Aorta (tissue), 5 donors: ENCODE measurements at regions not wholly inside any gene's neighbourhood (a gene's known extent, or its start where the extent isn't known, plus 50 kb on each side); places are given as distances from the start of the nearest gene placed in this dataset.

ENCODE experiments used
- ATAC-seq: fragments of 200-7000 bp; cut with Tn5 transposase; one replicate; pipeline ENCODE4 v1.9.1; 2022; ENCODE audit warnings: moderate library complexity; ENCODE audit not compliant: low FRiP score
- DNase-seq, 2 donors: peaks; one replicate each; pipeline ENCODE4 v3.0.0-alpha.2; 2020
- H3K27ac ChIP-seq, 2 donors: one replicate each; pipeline ENCODE4 v1.5.1; 2013; ENCODE audit warnings: low read length in 2 of 2, mild to moderate bottlenecking in 2 of 2, moderate library complexity in 2 of 2, control low read depth in 1 of 2, inconsistent platforms in 1 of 2, low read depth in 1 of 2
- H3K27me3 ChIP-seq, 2 donors: one replicate each; pipeline ENCODE4 v1.6.1; 2013; ENCODE audit warnings: control low read depth in 1 of 2, low read length in 1 of 2, mild to moderate bottlenecking in 1 of 2, moderate library complexity in 1 of 2; ENCODE audit not compliant: insufficient read depth in 2 of 2, control insufficient read depth in 1 of 2
- H3K36me3 ChIP-seq, 2 donors: one replicate each; pipeline ENCODE4 v1.6.1; 2013; ENCODE audit warnings: control low read depth in 1 of 2, low read length in 1 of 2, mild to moderate bottlenecking in 1 of 2; ENCODE audit not compliant: insufficient read depth in 2 of 2, control insufficient read depth in 1 of 2
- H3K4me1 ChIP-seq, 2 donors: one replicate each; pipeline ENCODE4 v1.6.1; 2013; ENCODE audit warnings: low read length in 2 of 2, control low read depth in 1 of 2, mild to moderate bottlenecking in 1 of 2, moderate library complexity in 1 of 2; ENCODE audit not compliant: insufficient read depth in 2 of 2, control insufficient read depth in 1 of 2
- H3K4me3 ChIP-seq, 2 donors: one replicate each; pipeline ENCODE4 v1.5.1; 2013; ENCODE audit warnings: low read length in 2 of 2, control low read depth in 1 of 2, mild to moderate bottlenecking in 1 of 2
- H3K9me3 ChIP-seq: one replicate; pipeline ENCODE4 v1.6.1; 2013; ENCODE audit warnings: mild to moderate bottlenecking, low read length; ENCODE audit not compliant: control insufficient read depth
- WGBS, 2 donors: extraction: QIAGEN DNeasy Blood & Tissue Kit; methylation state at CpG; one replicate each; pipeline ENCODE4 v1.1.7; 2013; 5-methylcytosine and 5-hydroxymethylcytosine counted together
- intact Hi-C, 2 donors: fragments of 100-400 bp; cut with DNase I; formaldehyde crosslinking; loops; one replicate each; pipeline versions ENCODE4 v1.14.2 to v1.15.0; 2022
- donor health status: healthy with polysubstance abuse.
- donor health status: Bipolar disorder and iron deficiency.
- donor health status: DM: no; HTN: no; CAD: no.
- donor health status: DM: no; HTN: no; CAD: no.
- donor health status: DM: yes; HTN: yes; CAD: no.

DNA sequence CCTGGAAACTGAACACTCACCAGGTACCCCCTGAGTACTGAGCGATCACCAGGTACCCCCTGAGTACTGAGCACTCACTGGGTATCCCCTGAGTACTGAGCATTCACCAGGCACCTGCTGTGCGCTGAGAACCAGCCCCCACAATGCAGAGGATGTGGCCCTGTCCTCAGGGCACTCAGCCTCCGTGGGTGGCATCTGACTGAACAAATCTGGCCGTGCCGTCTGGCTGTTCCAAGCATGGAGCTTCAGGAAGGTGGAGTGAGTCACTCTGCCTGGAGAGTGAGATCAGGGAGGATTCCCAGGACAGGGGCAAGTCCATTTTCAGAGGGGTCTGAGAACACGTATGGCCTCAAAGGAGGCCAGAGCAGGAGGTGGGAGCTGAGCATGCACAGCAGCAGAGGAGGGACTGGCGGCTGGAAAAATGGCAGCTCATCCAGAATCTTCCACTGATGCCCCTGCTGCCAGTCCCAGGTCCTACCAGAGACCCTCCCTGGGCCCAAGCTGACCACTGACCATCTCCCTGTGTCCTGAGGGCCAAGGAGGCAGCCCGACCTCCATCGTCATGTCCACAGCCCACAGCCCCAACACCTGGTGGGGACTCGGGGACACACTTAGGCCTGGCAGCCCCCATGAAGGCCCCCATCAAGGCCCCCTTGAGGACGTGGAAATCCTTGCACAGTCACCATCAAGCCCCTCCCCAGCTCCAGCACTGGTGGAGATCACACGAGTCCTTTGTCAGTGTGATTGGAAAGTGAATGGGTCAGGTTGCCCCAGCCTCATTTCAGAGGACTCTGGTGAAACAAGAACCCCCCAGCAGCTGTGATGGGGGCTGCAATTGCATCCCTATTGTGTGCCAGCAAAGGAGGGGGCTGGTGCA lies 94.1 kb downstream of the HMX1 start:
- no peak overlapping the region for H3K4me3 ChIP-seq
- 67 to 72% methylated on average over 12 of the region's 12 CpGs for WGBS, 2 donors
- ATAC-seq (no peak), DNase-seq (peak; percentile 6 to 48)
- H3K36me3 ChIP-seq, result no peaks in the 10 kb centered on the region
- H3K27me3 ChIP-seq, result no peaks in the 10 kb centered on the region
- H3K27ac ChIP-seq, result no peak overlapping the region
- intact Hi-C loops, result no loop called here
- no peaks in the 10 kb centered on the region for H3K9me3 ChIP-seq
- H3K4me1 ChIP-seq, result no peaks in the 10 kb centered on the region

DNA sequence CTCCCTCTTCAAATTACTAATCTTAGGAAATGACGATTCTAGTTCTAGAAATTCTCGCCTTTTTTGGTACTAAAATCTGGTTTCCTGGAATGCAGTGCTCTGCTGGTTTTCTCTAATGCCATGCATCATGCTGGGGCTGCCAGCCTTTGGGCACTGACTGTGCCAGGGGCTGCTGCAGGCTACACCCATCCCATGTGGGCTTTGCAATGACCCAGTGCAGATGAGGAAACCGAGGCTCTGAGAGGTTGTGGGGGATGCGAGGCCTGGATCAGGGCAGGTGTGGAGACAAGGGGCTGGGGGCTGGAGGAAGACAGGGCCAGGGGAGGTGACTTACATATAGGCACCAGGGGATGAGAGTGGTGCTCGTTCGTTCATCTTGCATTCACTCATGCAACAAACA lies 95.3 kb downstream of the HMX1 start:
- DNase-seq (peak; percentile 16 to 51), ATAC-seq (no peak)
- Histone ChIP-seq H3K4me3 (no peak overlapping the region), H3K9me3 (no peaks in the 10 kb centered on the region), H3K36me3 (no peaks in the 10 kb centered on the region), H3K4me1 (no peaks in the 10 kb centered on the region), H3K27me3 (no peaks in the 10 kb centered on the region), H3K27ac (no peak overlapping the region)
- WGBS, 2 donors, result 75 to 78% methylated on average over 6 of the region's 6 CpGs
- intact Hi-C loops, result no loop called here

DNA sequence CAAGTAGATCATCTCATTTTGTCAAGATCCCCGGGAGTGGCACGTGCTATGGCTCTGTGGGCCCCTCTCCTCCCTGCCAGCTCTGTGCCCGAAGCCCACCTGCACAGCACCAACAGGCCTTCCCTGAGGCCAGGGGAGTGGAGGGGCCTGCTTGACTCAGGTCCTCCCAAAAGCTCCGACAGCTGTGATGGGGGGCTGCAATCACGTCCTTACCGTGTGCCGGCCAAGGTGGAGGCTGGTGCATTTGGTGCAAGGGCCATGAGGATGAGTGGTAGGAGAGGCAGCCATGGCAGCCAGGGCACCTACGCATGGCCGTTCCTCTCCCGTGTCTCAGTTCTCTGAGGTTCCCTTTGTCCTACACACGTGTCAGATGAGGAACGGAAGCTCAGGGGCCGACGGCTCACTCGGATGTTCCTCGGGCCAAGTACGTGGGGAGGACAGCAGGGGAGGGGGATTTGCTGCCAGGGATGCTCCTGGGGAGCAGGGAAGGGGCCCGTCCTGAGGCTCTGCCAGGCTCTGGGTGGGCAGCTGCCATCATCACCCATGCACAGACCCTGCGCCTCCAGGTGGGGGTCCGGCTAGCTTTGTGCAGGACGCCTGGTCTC lies 95.8 kb downstream of the HMX1 start:
- H3K27ac ChIP-seq, result no peak overlapping the region
- WGBS, 2 donors, result 83 to 85% methylated on average over 20 to 21 of the region's 21 CpGs
- no peaks in the 10 kb centered on the region for H3K4me1 ChIP-seq
- peak; percentile 24 to 46 for DNase-seq
- H3K4me3 ChIP-seq, result no peak overlapping the region
- H3K9me3 ChIP-seq, result no peaks in the 10 kb centered on the region
- intact Hi-C loops, result no loop called here
- no peaks in the 10 kb centered on the region for H3K36me3 ChIP-seq
- H3K27me3 ChIP-seq, result no peaks in the 10 kb centered on the region
- no peak for ATAC-seq

DNA sequence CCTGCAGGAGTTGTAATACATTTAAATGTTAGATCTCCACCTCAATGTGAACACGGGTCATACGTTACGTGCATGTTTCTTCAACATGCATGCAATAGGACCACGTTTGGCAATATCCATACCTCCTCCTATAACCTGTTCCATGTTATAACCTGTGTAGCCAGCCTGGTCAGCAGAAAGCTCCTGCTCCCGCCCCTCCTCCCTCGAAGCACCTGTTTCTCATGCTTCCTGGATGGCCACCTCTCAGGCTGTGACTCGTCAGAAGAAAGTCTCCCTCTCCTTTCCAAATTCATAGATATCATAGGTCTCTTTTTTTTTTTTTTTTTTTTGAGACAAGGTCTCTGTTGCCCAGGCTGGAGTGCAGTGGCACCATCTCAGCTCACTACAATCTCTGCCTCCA lies 96.5 kb downstream of the HMX1 start:
- H3K4me3 ChIP-seq, result no peak overlapping the region
- no peaks in the 10 kb centered on the region for H3K9me3 ChIP-seq
- WGBS, 2 donors, result 86 to 88% methylated on average over 7 of the region's 7 CpGs
- H3K27me3 ChIP-seq, result no peaks in the 10 kb centered on the region
- no peaks in the 10 kb centered on the region for H3K4me1 ChIP-seq
- no peak for ATAC-seq
- no peaks in the 10 kb centered on the region for H3K36me3 ChIP-seq
- intact Hi-C loops, result no loop called here
- H3K27ac ChIP-seq, result no peak overlapping the region
- DNase-seq, result no peak

DNA sequence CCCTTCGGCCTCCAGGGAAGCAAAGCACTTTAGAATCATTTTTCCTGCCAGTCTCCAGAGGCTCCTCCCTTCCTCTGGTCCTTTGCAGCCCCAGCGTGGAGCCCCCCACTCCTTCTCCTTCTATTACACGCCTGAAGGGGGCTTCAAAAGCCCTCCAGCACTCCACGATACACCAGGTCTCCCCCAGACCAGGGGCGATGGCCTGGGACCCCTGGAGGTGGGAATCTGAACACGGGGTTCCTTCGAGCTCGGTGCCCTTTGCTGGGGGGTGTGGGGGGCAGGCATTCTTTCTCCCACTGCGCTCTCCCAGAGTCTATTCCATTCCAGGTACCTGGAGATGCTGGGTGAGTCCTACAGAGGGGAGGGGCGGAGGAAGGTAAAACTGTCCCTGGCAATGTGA lies 97.6 kb downstream of the HMX1 start:
- WGBS, 2 donors, result 69 to 75% methylated on average over 10 of the region's 10 CpGs
- Histone ChIP-seq H3K9me3 (no peaks in the 10 kb centered on the region), H3K4me3 (no peak overlapping the region), H3K36me3 (no peaks in the 10 kb centered on the region), H3K27me3 (no peaks in the 10 kb centered on the region), H3K27ac (no peak overlapping the region), H3K4me1 (no peaks in the 10 kb centered on the region)
- peak; percentile 11 to 42 for DNase-seq
- intact Hi-C loops, result no loop called here
- ATAC-seq, result no peak

DNA sequence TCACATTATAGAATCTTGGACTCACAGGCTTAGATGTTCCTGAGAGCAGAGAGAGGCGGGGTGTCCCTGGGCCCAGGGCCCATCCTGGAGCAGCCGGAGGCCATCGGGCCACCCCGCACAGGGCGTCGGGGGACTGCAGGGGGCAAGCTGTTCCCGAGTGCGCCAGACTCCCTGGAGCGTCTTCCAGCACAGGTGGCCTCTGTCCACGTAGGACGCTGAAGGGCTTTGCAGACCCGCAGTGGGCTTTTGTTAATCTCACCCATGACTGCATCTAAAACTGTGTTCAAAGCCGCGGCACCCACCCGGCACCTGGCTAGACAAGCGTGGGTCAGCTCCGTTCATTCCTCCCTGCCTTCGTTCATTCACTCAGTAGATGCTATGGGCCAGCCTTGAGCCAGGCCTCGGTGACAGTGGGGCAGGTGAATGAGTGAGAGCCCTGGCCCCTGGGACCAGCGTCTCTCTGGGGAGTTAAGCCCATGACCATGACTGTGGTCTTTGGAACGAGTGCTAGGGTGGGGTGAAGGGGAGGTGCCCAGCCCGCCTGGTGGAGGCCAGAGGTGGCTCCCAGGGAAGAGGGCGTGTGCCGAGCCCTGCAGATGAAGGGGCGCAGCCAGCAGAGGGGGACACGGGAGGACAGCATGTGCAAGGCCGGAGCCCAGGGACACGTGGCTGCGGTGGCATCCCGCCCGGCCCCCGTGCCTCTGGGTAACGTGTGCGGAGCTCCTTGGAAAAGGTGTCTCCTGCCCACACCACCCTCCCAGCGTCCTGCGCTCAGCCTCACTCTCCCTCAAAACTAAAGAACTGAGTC lies 98.3 kb downstream of the HMX1 start:
- ATAC-seq (no peak), DNase-seq (peak; percentile 32 to 64)
- no peaks in the 10 kb centered on the region for H3K36me3 ChIP-seq
- H3K4me1 ChIP-seq, result no peaks in the 10 kb centered on the region
- no peaks in the 10 kb centered on the region for H3K27me3 ChIP-seq
- no peaks in the 10 kb centered on the region for H3K9me3 ChIP-seq
- no peak overlapping the region for H3K4me3 ChIP-seq
- intact Hi-C loops, result no loop called here
- 82 to 84% methylated on average over 36 of the region's 36 CpGs for WGBS, 2 donors
- H3K27ac ChIP-seq, result no peak overlapping the region

DNA sequence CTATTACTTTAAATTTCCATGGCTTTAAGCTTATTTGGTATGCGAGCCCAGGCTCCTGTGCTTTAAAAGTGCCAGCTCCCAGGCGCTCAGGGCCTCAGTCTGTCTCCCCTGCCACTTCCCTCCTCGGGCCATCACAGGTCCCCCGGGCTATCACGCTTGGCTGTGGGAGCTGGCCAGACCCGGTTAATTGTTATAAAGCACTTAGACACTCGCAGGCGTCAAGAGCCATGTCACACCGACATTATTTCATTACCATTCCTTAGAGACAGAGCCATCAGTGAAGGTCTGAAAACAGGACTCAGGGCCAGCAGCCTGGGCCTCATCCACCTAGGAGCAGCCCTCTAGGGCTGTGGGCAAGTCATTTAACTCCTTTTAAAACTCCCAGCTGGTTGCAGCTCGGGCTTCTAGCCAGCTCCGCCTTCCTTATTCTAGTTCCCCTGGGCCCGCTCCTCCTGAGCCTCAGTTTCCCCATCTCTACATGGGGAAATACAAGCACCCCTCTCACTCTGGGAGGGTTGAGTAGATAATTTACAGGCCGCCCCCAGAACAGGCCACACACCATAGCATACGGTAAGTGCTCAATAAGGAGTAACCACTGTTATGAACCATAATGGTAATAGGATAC lies 99.0 kb downstream of the HMX1 start:
- no peaks in the 10 kb centered on the region for H3K9me3 ChIP-seq
- no peaks in the 10 kb centered on the region for H3K27me3 ChIP-seq
- intact Hi-C loops, result no loop called here
- no peak for ATAC-seq
- H3K27ac ChIP-seq, result no peak overlapping the region
- peak; percentile 15 to 34 for DNase-seq
- H3K36me3 ChIP-seq, result no peaks in the 10 kb centered on the region
- 69 to 76% methylated on average over 14 of the region's 14 CpGs for WGBS, 2 donors
- H3K4me3 ChIP-seq, result no peak overlapping the region
- no peaks in the 10 kb centered on the region for H3K4me1 ChIP-seq

DNA sequence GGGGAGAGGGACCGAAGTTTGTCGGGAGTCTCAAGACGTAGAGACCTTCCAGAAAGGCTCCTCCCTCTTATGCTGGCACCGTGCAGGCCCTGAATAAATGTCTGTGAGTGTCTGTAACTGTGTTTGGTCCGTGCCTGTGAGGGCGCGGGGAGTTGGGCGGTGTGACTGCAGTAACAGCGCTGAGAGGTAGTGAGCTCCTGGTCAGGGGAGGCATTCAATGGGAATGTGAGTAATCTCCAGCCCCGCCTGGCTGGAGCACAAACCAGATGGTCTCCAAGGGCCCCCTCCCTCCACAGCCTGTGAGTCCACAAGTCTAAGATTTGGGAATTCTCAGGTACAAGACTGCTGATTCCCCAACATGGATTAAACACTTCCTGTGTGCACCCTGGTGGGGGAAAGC lies 100.0 kb downstream of the HMX1 start:
- Histone ChIP-seq H3K4me1 (no peaks in the 10 kb centered on the region), H3K27ac (no peak overlapping the region), H3K4me3 (no peak overlapping the region), H3K27me3 (no peaks in the 10 kb centered on the region), H3K9me3 (no peaks in the 10 kb centered on the region), H3K36me3 (no peaks in the 10 kb centered on the region)
- DNase-seq (peak; percentile 18 to 42), ATAC-seq (no peak)
- 71 to 82% methylated on average over 9 to 10 of the region's 10 CpGs for WGBS, 2 donors
- intact Hi-C loops, result no loop called here
